Neural cell (in vitro differentiated cells): ENCODE measurements at regions not wholly inside any gene's neighbourhood (a gene's known extent, or its start where the extent isn't known, plus 50 kb on each side); places are given as distances from the start of the nearest gene placed in this dataset.
"Not testable (repeated sequence)": the region's sequence is repeated elsewhere in the genome, so short reads cannot be mapped to it uniquely, and the experiment has no call there.

Experiments
- H2AFZ ChIP-seq: fragments of 200-600, 300-800 bp; sonication (generic), shearing (Covaris generic); 2 replicates; pipeline ENCODE4 v1.6.0; 2014; ENCODE audit warnings: low read depth, mild to moderate bottlenecking, antibody characterized with exemption, low read length, moderate library complexity
- H3F3A ChIP-seq: fragments of 200-600 bp; shearing (Covaris generic); 2 replicates; pipeline ENCODE4 v1.6.1; 2016; ENCODE audit warnings: mild to moderate bottlenecking, moderate library complexity, mixed read lengths, antibody characterized with exemption, low read length; ENCODE audit not compliant: insufficient read depth, poor library complexity, severe bottlenecking
- H3K27ac ChIP-seq: fragments of 200-600, 300-800 bp; sonication (generic), shearing (Covaris generic); 2 replicates; pipeline ENCODE4 v1.5.1; 2014; ENCODE audit warnings: mild to moderate bottlenecking, low read length, moderate library complexity
- H3K27me3 ChIP-seq: fragments of 300-800, 200-600 bp; sonication (generic), shearing (Covaris generic); 2 replicates; pipeline ENCODE4 v1.6.0; 2014; ENCODE audit warnings: mild to moderate bottlenecking, low read depth, low read length, moderate library complexity; ENCODE audit not compliant: insufficient read depth
- H3K36me3 ChIP-seq: fragments of 300-800, 200-600 bp; sonication (generic), shearing (Covaris generic); 2 replicates; pipeline ENCODE4 v1.5.1; 2014; ENCODE audit warnings: mild to moderate bottlenecking, antibody characterized with exemption, low read length, moderate library complexity; ENCODE audit not compliant: insufficient read depth
- H3K4me2 ChIP-seq: fragments of 300-800, 200-600 bp; sonication (generic), shearing (Covaris generic); 2 replicates; pipeline ENCODE4 v1.6.0; 2014; ENCODE audit warnings: mild to moderate bottlenecking, low read length
- H3K4me3 ChIP-seq: fragments of 300-800, 200-600 bp; sonication (generic), shearing (Covaris generic); 2 replicates; pipeline ENCODE4 v1.5.1; 2014; ENCODE audit warnings: mild to moderate bottlenecking, low read length, moderate library complexity
- H3K79me2 ChIP-seq: fragments of 200-600 bp; shearing (Covaris generic); replicated peaks from 2 replicates; pipeline ENCODE4 v1.6.0; 2014; ENCODE audit warnings: mild to moderate bottlenecking, low read length, moderate library complexity; ENCODE audit not compliant: insufficient read depth
- H3K9ac ChIP-seq: fragments of 300-800, 200-600 bp; sonication (generic), shearing (Covaris generic); 2 replicates; pipeline ENCODE4 v1.6.1; 2016; ENCODE audit warnings: mild to moderate bottlenecking, low read length, mixed read lengths
- H3K9me2 ChIP-seq: fragments of 200-600 bp; shearing (Covaris generic); 2 replicates; pipeline ENCODE4 v1.6.1; 2016; ENCODE audit warnings: mild to moderate bottlenecking, low read length, mixed read lengths; ENCODE audit not compliant: insufficient read depth
- H3K9me3 ChIP-seq: fragments of 200-600, 300-800 bp; sonication (generic), shearing (Covaris generic); 2 replicates; pipeline ENCODE4 v1.6.1; 2016; ENCODE audit warnings: mild to moderate bottlenecking, mixed run types, low read length, moderate library complexity, mixed read lengths
- H4K20me1 ChIP-seq: fragments of 200-600 bp; shearing (Covaris generic); 2 replicates; pipeline ENCODE4 v1.6.1; 2016; ENCODE audit warnings: mild to moderate bottlenecking, mixed run types; ENCODE audit not compliant: insufficient read depth

DNA sequence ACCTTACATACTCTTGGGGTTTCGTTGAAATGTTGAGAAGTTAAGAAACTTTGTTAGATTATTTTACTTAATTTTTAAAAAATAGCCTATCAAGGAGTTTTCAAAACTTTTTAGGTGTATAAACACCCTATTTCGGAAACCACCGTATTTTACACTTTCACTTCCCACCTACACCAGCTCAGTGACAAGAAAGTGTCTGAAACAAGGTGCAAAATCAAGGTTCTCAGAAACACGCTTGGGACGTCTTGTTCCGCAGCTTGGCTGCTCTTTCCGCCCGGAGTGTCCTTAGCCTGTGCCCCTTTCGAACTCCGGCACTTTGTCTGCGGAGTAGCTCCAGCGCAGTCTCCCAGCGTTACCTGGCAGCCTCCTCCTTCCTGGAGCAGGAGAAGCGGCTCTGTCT lies 233.8 kb upstream of the PLGLB1 start:
- H3K27me3 ChIP-seq, H3K9me3 ChIP-seq, H2AFZ ChIP-seq, H3K4me2 ChIP-seq, H3K27ac ChIP-seq, H3F3A ChIP-seq, H3K9me2 ChIP-seq, H3K4me3 ChIP-seq, H3K9ac ChIP-seq, H4K20me1 ChIP-seq, H3K79me2 ChIP-seq, H3K36me3 ChIP-seq: not testable (repeated sequence)

DNA sequence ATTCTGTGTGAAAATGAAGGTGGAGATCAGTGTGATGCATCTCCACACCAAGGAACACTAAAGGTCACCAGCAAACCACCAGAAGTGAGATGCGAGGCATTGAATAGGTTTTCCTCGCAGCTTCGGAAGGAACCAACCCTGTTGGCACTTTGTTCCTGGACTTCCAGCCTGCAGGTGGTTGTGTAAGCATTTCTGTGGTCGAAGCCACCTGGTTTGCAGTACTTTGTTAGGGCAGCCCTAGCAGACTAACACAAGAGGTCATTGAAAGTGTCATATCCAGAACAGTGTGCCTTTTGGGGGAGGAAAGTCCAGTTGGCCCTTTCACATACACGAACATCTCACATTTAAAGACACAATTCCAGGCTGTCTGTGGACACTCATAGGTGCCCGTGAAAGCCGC lies 237.2 kb upstream of the PLGLB1 start:
- not testable (repeated sequence) for H3K36me3 ChIP-seq, H3K9ac ChIP-seq, H3K4me3 ChIP-seq, H3K9me2 ChIP-seq, H3K4me2 ChIP-seq, H3K27me3 ChIP-seq, H3K27ac ChIP-seq, H3K79me2 ChIP-seq, H2AFZ ChIP-seq, H3K9me3 ChIP-seq, H3F3A ChIP-seq, H4K20me1 ChIP-seq

DNA sequence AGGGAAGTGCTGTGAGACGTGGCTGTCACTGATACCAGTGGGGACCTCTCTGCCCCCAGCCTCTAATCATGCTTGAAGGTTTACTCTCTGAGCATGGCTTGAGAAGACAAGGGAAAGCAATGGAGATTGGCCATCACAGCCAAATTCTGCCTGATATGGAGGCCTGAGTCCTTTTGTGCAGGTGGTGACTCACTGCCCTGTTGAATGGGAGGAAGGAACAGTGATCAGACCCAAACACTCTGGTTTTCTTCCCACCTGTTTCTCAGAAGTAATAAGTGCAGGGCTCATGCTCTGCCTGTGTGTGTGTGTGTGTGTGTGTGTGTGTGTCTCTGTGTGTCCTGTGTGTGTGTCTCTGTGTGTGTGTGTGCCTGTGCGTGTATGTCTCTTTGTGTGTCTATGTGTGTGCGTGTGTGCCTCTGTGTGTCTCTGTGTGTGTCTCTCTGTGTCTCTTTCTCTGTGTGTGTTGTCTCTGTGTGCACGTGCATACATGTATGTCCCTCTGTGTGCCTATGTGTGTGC lies 240.6 kb upstream of the PLGLB1 start:
- H3K27ac ChIP-seq, result not testable (repeated sequence)

DNA sequence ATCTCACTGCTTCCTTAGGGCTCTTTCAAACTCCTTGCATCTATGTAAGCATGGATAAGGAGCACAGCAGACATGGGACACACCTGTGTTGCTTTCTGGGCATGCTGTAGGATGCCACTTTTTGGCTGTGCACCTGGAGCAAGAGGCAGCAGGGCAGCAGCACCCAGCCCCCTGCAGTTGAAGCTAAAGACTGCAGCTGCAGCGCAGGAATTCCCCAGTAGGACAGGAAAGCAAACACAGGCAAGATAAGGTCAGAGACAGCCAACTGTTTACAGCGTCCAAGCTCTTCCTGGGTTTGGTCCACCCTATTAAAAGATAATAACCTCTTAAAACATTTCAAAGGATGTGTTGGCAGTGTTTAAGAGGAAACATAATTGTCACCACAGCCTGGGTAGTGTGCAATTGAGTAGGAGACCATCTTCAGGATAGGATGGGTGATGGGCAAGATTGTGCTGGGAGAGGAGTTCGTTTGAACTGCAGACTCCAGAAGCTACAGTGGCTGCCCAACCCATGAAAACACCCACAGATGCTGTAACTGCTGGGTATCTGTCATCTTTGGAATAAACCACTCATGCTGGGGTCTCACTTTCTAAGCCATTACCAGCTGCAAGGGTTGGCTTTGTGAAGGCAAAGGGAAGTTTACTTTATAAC lies 242.3 kb upstream of the PLGLB1 start:
- H3K9me2 ChIP-seq, H3K27ac ChIP-seq, H4K20me1 ChIP-seq, H3K9me3 ChIP-seq, H3K27me3 ChIP-seq, H3F3A ChIP-seq, H3K79me2 ChIP-seq, H2AFZ ChIP-seq, H3K9ac ChIP-seq, H3K36me3 ChIP-seq, H3K4me3 ChIP-seq, H3K4me2 ChIP-seq: not testable (repeated sequence)

More for the DNA sequence above, 240.6 kb upstream of the PLGLB1 start:
- not testable (repeated sequence) for H3K9me3 ChIP-seq, H3K9ac ChIP-seq, H3F3A ChIP-seq, H3K9me2 ChIP-seq, H2AFZ ChIP-seq, H4K20me1 ChIP-seq, H3K79me2 ChIP-seq, H3K4me2 ChIP-seq, H3K4me3 ChIP-seq, H3K36me3 ChIP-seq, H3K27me3 ChIP-seq

DNA sequence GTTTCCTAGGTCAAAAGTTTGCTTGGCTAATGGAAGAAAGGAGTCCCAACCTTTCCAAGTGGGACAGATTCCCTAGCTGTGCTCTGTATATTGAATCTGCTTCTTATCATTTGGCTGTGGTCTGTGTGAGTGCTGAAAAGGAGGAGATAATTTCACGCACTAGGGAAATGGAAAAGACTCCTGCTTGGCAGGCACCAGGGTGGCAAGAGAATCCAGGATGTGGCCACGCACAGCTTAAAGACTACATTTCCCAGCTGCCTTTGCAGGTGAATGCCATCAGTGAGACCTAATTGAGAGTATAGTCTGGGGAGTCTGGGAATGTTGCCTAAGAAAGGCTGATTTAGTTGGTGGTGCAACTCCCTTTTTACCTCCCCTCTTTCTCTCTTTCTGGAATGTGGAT lies 253.5 kb upstream of the PLGLB1 start:
- H3F3A ChIP-seq, H3K4me3 ChIP-seq, H3K9ac ChIP-seq, H4K20me1 ChIP-seq, H3K4me2 ChIP-seq, H3K27me3 ChIP-seq, H3K36me3 ChIP-seq, H3K79me2 ChIP-seq, H2AFZ ChIP-seq, H3K9me3 ChIP-seq, H3K27ac ChIP-seq, H3K9me2 ChIP-seq: not testable (repeated sequence)

DNA sequence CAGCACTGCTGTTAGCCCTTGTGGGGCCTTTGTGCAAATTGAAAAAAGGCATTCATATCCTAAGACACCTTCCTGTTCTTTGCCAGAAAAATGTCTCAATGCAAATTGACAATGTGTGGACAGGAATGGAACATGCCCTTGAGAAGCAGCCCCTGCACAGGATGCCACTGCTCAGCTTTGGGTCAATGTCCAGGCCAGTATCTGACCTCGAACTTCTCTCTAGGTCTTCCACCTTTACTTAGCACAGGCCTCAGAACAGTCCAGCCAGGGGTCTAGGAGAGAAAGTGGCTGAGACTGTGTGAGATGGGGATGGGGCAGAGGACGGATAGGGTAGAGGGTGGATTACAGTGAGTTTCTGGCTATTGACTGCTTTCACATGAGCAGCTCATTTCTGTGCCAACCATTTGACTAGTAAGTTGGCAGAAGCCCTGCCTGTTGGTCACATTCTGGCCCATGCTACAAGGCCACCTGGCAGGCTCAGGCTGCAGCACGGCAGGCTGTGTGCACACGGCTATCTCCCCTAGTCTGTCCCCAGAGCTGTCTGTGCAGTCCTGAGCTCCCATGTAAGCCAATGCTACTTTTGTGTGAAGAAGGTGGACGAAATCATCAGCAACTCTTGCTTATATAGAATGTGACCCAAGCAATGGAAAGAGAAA lies 254.5 kb upstream of the PLGLB1 start:
- H3K36me3 ChIP-seq, H3F3A ChIP-seq, H3K27ac ChIP-seq, H3K79me2 ChIP-seq, H3K4me2 ChIP-seq, H4K20me1 ChIP-seq, H3K27me3 ChIP-seq, H3K9me2 ChIP-seq, H3K4me3 ChIP-seq, H3K9me3 ChIP-seq, H3K9ac ChIP-seq, H2AFZ ChIP-seq: not testable (repeated sequence)

DNA sequence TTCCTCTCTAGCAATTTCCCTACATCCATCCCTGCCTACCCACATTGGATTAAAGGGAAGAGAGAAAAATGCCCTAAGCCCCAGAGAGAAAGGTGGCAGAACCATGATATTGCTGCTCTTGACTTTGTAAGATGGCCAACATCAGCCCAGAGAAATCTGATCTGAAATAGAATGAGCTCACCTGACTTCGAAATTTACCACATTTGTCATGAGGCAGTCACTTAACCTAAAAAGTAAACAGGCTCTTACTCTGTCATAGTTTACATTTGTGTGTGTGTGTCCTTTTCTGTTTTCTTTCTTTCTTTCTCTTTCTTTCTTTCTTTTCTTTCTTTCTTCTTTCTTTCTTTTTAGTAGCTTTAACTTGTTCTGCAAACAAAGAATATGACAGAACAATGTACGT lies 255.0 kb upstream of the PLGLB1 start:
- not testable (repeated sequence) for H3K27ac ChIP-seq, H3F3A ChIP-seq, H3K27me3 ChIP-seq, H3K4me2 ChIP-seq, H3K36me3 ChIP-seq, H3K4me3 ChIP-seq, H3K9ac ChIP-seq, H3K9me3 ChIP-seq, H2AFZ ChIP-seq, H3K9me2 ChIP-seq, H4K20me1 ChIP-seq, H3K79me2 ChIP-seq

DNA sequence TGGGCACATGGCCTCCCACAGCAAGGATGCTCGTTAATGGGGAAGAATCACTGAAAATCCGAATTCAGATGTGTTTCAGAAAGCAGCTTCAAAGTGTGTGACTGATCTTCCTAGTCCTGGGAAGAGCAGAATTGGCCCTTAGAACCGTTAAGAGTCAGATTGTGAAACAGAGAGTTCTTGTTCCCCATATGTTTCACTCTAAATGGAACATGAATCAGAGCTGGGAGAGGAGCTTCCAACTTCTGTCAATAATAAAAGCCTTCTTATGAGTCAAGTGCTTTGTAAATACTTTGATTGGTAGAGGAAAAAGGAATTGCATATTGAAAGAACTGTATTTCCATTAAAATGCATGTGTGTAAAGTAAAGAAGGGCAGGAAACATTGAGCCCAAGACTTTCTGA lies 256.1 kb upstream of the PLGLB1 start:
- H2AFZ ChIP-seq, H4K20me1 ChIP-seq, H3K9ac ChIP-seq, H3K36me3 ChIP-seq, H3K4me3 ChIP-seq, H3K27ac ChIP-seq, H3F3A ChIP-seq, H3K4me2 ChIP-seq, H3K79me2 ChIP-seq, H3K9me2 ChIP-seq, H3K27me3 ChIP-seq, H3K9me3 ChIP-seq: not testable (repeated sequence)
